DND-41 (cell line): ENCODE measurements at regions not wholly inside any gene's neighbourhood (a gene's known extent, or its start where the extent isn't known, plus 50 kb on each side); places are given as distances from the start of the nearest gene placed in this dataset.

ENCODE experiments used
- EZH2 ChIP-seq: IDR thresholded peaks from 3 replicates; pipeline ENCODE4 v1.6.1; 2012; ENCODE audit warnings: borderline replicate concordance, low read depth, mild to moderate bottlenecking, moderate library complexity, low read length, inconsistent platforms; ENCODE audit not compliant: severe bottlenecking
- TF ChIP-seq, protein P1 (sequence below): IDR thresholded peaks from 2 replicates; pipeline ENCODE4 v1.5.1; 2012; ENCODE audit warnings: borderline replicate concordance, low read length, moderate library complexity, mild to moderate bottlenecking; ENCODE audit not compliant: poor library complexity, severe bottlenecking; ENCODE audit errors: extremely low read depth

DNA sequence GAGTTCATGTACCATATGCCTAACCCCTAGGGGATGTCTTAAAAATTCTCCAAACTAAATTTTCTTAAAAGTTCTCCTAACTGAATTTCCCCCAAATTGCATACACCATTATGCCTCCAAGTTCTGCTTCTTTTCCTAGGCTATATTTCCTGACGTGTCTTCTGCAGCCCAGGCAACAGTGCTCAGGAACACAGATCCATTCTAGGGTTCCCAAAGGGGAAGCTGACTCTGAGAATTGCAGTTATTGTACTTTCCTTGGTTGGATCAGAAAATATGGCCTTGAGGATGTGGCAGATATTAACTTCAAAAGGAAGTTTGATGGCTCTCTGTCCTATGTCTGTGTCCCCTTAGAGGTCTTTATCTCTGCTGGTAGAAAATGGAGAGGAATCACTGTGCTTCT, 124.3 kb downstream of the TMEM17 start:
- TF ChIP-seq, protein P1, sequence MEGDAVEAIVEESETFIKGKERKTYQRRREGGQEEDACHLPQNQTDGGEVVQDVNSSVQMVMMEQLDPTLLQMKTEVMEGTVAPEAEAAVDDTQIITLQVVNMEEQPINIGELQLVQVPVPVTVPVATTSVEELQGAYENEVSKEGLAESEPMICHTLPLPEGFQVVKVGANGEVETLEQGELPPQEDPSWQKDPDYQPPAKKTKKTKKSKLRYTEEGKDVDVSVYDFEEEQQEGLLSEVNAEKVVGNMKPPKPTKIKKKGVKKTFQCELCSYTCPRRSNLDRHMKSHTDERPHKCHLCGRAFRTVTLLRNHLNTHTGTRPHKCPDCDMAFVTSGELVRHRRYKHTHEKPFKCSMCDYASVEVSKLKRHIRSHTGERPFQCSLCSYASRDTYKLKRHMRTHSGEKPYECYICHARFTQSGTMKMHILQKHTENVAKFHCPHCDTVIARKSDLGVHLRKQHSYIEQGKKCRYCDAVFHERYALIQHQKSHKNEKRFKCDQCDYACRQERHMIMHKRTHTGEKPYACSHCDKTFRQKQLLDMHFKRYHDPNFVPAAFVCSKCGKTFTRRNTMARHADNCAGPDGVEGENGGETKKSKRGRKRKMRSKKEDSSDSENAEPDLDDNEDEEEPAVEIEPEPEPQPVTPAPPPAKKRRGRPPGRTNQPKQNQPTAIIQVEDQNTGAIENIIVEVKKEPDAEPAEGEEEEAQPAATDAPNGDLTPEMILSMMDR = no peak
- TF ChIP-seq EZH2 = no peak
